ENCODE measurements at regions not wholly inside any gene's neighbourhood (a gene's known extent, or its start where the extent isn't known, plus 50 kb on each side); places are given as distances from the start of the nearest gene placed in this dataset.

- Histone ChIP-seq H3K4me3 (ENCODE audit: low read depth in 1 of 2, low read length in 1 of 2) (no peak overlapping the region), H3K4me1 (ENCODE audit: control insufficient read depth in 1 of 2, insufficient read depth in 1 of 2, low read depth in 1 of 2, low read length in 1 of 2) (no peaks in the 10 kb centered on the region), H3K27ac (no peak overlapping the region), H3K36me3 (no peaks in the 10 kb centered on the region), H3K9me3 (no peaks in the 10 kb centered on the region), H3K27me3 (no peaks in the 10 kb centered on the region)
- no peak for TF ChIP-seq CTCF (IDR thresholded peaks at IDR 0.05)
Observed at GRCh38 chr10:43746906-43747305, 98.2 kb upstream of the ZNF32 start.

- Histone ChIP-seq H3K27ac (no peak overlapping the region), H3K9me3 (no peaks in the 10 kb centered on the region), H3K27me3 (no peaks in the 10 kb centered on the region), H3K4me1 (ENCODE audit: control insufficient read depth in 1 of 2, insufficient read depth in 1 of 2, low read depth in 1 of 2, low read length in 1 of 2) (no peaks in the 10 kb centered on the region), H3K36me3 (no peaks in the 10 kb centered on the region), H3K4me3 (ENCODE audit: low read depth in 1 of 2, low read length in 1 of 2) (no peak overlapping the region)
- TF ChIP-seq CTCF (IDR thresholded peaks at IDR 0.05), result no peak
Observed at GRCh38 chr10:43739161-43739560, 90.5 kb upstream of the ZNF32 start.

DNA sequence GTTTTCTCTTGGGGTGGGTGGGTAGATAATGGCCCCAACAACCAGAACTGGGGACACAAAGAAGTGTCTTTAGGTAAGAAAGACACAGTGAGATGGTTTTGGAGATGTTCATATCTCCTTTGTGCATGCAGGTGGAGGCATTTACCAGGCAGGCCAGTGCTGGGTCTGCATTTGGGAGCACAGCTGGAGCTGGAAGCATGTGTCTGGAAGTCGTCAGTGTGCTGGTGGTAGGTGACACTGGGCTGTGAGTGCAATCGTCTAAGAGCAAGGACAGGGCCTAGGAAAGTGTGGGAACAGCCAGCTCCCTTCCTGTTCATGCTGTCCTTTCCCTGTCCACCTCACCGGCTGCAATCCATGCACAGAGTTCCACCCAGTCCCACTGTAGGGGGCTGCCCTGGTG is 88.3 kb upstream of the ZNF32 start:
- Histone ChIP-seq H3K9me3 (no peaks in the 10 kb centered on the region), H3K4me1 (ENCODE audit: control insufficient read depth in 1 of 2, insufficient read depth in 1 of 2, low read depth in 1 of 2, low read length in 1 of 2) (no peaks in the 10 kb centered on the region), H3K27me3 (no peaks in the 10 kb centered on the region), H3K36me3 (no peaks in the 10 kb centered on the region), H3K4me3 (ENCODE audit: low read depth in 1 of 2, low read length in 1 of 2) (no peak overlapping the region), H3K27ac (no peak overlapping the region)
- no peak for TF ChIP-seq CTCF (IDR thresholded peaks at IDR 0.05)

GRCh38 chr10:43735907-43736306 is 87.2 kb upstream of the ZNF32 start:
- TF ChIP-seq CTCF (IDR thresholded peaks at IDR 0.05), result no peak
- Histone ChIP-seq H3K9me3 (no peaks in the 10 kb centered on the region), H3K4me1 (ENCODE audit: control insufficient read depth in 1 of 2, insufficient read depth in 1 of 2, low read depth in 1 of 2, low read length in 1 of 2) (no peaks in the 10 kb centered on the region)

DNA sequence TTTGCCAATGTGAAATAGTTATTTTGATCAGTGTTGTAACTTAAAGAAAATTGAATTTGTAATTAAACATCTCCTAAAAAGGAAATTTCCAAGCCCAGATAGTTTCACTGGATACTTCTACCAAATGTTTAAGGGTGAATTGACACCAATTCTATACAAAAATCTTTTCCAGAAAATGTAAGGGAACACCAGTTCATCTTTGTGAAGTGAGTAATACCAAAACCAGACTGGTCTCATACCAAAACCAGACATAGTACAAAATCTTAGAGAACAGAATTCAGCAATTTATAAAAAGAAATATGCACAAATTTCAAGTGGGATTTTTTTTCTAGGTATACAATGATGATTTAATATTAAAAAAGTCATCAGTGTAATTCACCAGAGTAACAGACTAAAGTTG is 86.0 kb upstream of the ZNF32 start:
- no peaks in the 10 kb centered on the region for H3K4me1 ChIP-seq (ENCODE audit: control insufficient read depth in 1 of 2, insufficient read depth in 1 of 2, low read depth in 1 of 2, low read length in 1 of 2)
- no peak overlapping the region for H3K4me3 ChIP-seq (ENCODE audit: low read depth in 1 of 2, low read length in 1 of 2)
- H3K9me3 ChIP-seq, result no peaks in the 10 kb centered on the region
- no peak for TF ChIP-seq CTCF (IDR thresholded peaks at IDR 0.05)
- H3K27ac ChIP-seq, result no peak overlapping the region
- no peaks in the 10 kb centered on the region for H3K36me3 ChIP-seq
- H3K27me3 ChIP-seq, result no peaks in the 10 kb centered on the region

More at GRCh38 chr10:43735907-43736306, 87.2 kb upstream of the ZNF32 start:
- Histone ChIP-seq H3K27ac (no peak overlapping the region), H3K4me3 (ENCODE audit: low read depth in 1 of 2, low read length in 1 of 2) (no peak overlapping the region), H3K36me3 (no peaks in the 10 kb centered on the region), H3K27me3 (no peaks in the 10 kb centered on the region)

GRCh38 chr10:43731486-43731885 is 82.8 kb upstream of the ZNF32 start:
- H3K36me3 ChIP-seq, result no peaks in the 10 kb centered on the region
- H3K4me1 ChIP-seq (ENCODE audit: control insufficient read depth in 1 of 2, insufficient read depth in 1 of 2, low read depth in 1 of 2, low read length in 1 of 2), result no peaks in the 10 kb centered on the region
- no peak for TF ChIP-seq CTCF (IDR thresholded peaks at IDR 0.05)

More at GRCh38 chr10:43731486-43731885, 82.8 kb upstream of the ZNF32 start:
- Histone ChIP-seq H3K9me3 (no peaks in the 10 kb centered on the region), H3K27me3 (no peaks in the 10 kb centered on the region), H3K4me3 (ENCODE audit: low read depth in 1 of 2, low read length in 1 of 2) (no peak overlapping the region), H3K27ac (no peak overlapping the region)
